Pancreas (tissue), 10 donors: ENCODE measurements at regions not wholly inside any gene's neighbourhood (a gene's known extent, or its start where the extent isn't known, plus 50 kb on each side); places are given as distances from the start of the nearest gene placed in this dataset.

ENCODE experiments used
- ATAC-seq, 4 donors: fragments of 200-7000 bp; cut with Tn5 transposase; one replicate each; pipeline versions ENCODE4 v1.8.0 to v1.9.1; 2020; ENCODE audit warnings: mild to moderate bottlenecking in 4 of 4, moderate library complexity in 4 of 4
- DNase-seq, 6 donors: peaks; one replicate each; pipeline ENCODE4 v3.0.0-alpha.2; 2020
- FAIRE-seq: peaks from 2 replicates; lab custom pipeline; 2012; peaks lifted over from hg19 to GRCh38; lab: Jason Lieb, UNC
- H3K27ac ChIP-seq, 4 donors: fragments of 200-600 bp; sonication (generic); 1 replicate in 3 of 4; 2 replicates in 1 of 4; pipeline versions ENCODE4 v1.5.0 to v1.8.0; 2020
- H3K27me3 ChIP-seq, 4 donors: fragments of 200-600 bp; one replicate each; pipeline ENCODE4 v1.8.0; 2021
- H3K36me3 ChIP-seq, 3 donors: fragments of 200-600 bp; sonication (generic) in 1 of 3; one replicate each; pipeline versions ENCODE4 v1.5.0 to v1.8.0; 2020 to 2021
- H3K4me1 ChIP-seq, 3 donors: fragments of 200-600 bp; one replicate each; pipeline ENCODE4 v1.8.0; 2021
- H3K4me3 ChIP-seq, 4 donors: fragments of 200-600 bp; sonication (generic) in 2 of 4; one replicate each; pipeline versions ENCODE4 v1.5.0 to v1.8.0; 2020 to 2021
- H3K9me3 ChIP-seq, 4 donors: fragments of 200-600 bp; one replicate each; pipeline ENCODE4 v1.8.0; 2021
- WGBS, 2 donors: extraction: QIAGEN DNeasy Blood & Tissue Kit; methylation state at CpG; one replicate each; pipeline ENCODE4 v1.1.7; 2013; 5-methylcytosine and 5-hydroxymethylcytosine counted together
- intact Hi-C, 3 donors: fragments of 100-400 bp; cut with DNase I; formaldehyde crosslinking; loops; one replicate each; pipeline versions ENCODE4 v1.11.1 to v1.14.2; 2022
- TF ChIP-seq, protein P1 (sequence below), 4 donors: fragments of 200-600 bp; sonication (generic) in 3 of 4; IDR thresholded peaks; one replicate each; pipeline versions ENCODE4 v1.5.0 to v1.8.0; 2021; ENCODE audit warnings: antibody characterized with exemption in 4 of 4
- donor health status: healthy with polysubstance abuse.
- donor health status: DM: no; HTN: no; CAD: no; lungs with moderate emphysema.
- donor health status: DM: no; HTN: no; CAD: no.
- donor health status: control.
- donor health status: control.
- donor health status: Bipolar disorder and iron deficiency.
- donor health status: DM: yes; HTN: yes; CAD: no.
- donor health status: DM: no; HTN: no; CAD: no.
- donor health status: DM: no; HTN: no; CAD: no.
- donor health status: DM: yes; HTN: yes; CAD: no.

- Histone ChIP-seq H3K27me3 (no peaks in the 10 kb centered on the region), H3K4me3 (no peak overlapping the region), H3K27ac (no peak overlapping the region), H3K4me1 (no peaks in the 10 kb centered on the region), H3K9me3 (no peaks in the 10 kb centered on the region), H3K36me3 (no peaks in the 10 kb centered on the region)
- ATAC-seq (no peak), DNase-seq (no peak), FAIRE-seq (no peak)
- TF ChIP-seq, protein P1, sequence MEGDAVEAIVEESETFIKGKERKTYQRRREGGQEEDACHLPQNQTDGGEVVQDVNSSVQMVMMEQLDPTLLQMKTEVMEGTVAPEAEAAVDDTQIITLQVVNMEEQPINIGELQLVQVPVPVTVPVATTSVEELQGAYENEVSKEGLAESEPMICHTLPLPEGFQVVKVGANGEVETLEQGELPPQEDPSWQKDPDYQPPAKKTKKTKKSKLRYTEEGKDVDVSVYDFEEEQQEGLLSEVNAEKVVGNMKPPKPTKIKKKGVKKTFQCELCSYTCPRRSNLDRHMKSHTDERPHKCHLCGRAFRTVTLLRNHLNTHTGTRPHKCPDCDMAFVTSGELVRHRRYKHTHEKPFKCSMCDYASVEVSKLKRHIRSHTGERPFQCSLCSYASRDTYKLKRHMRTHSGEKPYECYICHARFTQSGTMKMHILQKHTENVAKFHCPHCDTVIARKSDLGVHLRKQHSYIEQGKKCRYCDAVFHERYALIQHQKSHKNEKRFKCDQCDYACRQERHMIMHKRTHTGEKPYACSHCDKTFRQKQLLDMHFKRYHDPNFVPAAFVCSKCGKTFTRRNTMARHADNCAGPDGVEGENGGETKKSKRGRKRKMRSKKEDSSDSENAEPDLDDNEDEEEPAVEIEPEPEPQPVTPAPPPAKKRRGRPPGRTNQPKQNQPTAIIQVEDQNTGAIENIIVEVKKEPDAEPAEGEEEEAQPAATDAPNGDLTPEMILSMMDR (IDR thresholded peaks at IDR 0.05), result no peak
- WGBS, 2 donors, result 84 to 88% methylated on average over 10 of the region's 10 CpGs
- intact Hi-C loops, result no loop called here
These were observed 194.9 kb upstream of the ZNF608 start for GRCh38 chr5:124941051-124942049.

DNA sequence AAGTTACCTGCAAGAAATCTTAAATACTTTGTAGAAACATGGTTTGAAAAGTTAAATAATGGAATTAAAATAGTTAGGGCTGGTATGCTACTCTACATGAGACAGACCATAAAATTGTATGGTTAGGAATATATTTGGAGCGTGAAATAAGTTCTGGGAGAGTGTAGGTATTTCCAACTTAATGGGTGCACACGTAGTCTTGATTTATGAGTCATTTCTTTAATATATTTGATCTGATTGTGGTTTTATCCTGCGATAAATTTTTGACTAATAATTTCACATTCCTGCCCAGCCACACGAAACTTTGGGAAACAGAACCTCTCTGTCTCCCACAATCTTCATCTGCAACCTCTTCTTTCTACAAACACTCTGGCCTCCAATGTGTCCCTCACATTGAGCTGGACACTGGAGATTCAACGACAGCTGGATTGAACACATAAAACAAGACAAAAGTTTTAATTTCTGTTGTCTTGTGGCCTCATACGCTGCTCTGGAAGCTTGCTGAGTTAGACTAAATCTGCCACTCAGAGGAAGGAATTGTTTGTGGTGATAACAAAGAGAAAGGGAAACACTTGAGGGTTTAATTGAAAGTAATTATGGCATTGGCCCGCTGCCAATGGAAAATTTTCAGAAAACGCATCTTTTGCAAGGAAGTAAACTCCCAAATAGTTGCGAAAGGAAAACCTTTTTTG is 201.8 kb upstream of the ZNF608 start:
- intact Hi-C loops, result no loop called here
- WGBS, 2 donors, result 61 to 64% methylated on average over 9 of the region's 9 CpGs
- TF ChIP-seq, protein P1 (IDR thresholded peaks at IDR 0.05), result no peak
- no peak overlapping the region for H3K27ac ChIP-seq
- DNase-seq (no peak), FAIRE-seq (no peak), ATAC-seq (peak in 1 of 4 donors; percentile 23)
- no peak overlapping the region for H3K4me3 ChIP-seq
- no peaks in the 10 kb centered on the region for H3K9me3 ChIP-seq
- H3K27me3 ChIP-seq, result no peaks in the 10 kb centered on the region
- no peaks in the 10 kb centered on the region for H3K36me3 ChIP-seq
- H3K4me1 ChIP-seq, result no peaks in the 10 kb centered on the region

GRCh38 chr5:124948754-124949275 is 202.4 kb upstream of the ZNF608 start:
- ATAC-seq, result no peak
- 80 to 88% methylated on average over 4 of the region's 4 CpGs for WGBS, 2 donors
- DNase-seq, result no peak
- intact Hi-C loops, result no loop called here
- FAIRE-seq, result no peak
- Histone ChIP-seq H3K27ac (no peak overlapping the region), H3K4me1 (no peaks in the 10 kb centered on the region), H3K4me3 (no peak overlapping the region), H3K27me3 (no peaks in the 10 kb centered on the region), H3K9me3 (no peaks in the 10 kb centered on the region), H3K36me3 (no peaks in the 10 kb centered on the region)
- TF ChIP-seq, protein P1 (IDR thresholded peaks at IDR 0.05), result no peak

DNA sequence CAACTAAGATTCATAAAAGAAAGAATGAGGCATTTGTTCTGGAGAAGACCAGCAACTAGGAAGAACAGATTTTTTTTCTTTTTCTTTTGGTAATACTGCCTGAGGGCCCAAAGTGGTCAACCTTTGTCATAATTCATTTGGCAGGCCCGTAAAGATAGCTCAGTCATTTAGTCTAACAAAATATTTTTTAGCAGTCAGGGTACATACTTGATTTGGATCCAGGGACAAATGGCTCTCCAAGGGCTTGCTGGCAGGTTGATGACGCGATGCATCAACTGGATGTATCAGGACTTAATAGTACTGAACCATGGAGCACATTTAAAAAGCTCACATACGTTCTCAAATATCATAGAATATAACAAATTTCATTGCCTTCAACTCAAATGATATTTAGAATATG is 203.4 kb upstream of the ZNF608 start:
- intact Hi-C loops, result no loop called here
- TF ChIP-seq, protein P1 (IDR thresholded peaks at IDR 0.05), result no peak
- ATAC-seq (no peak), DNase-seq (no peak), FAIRE-seq (no peak)
- no peaks in the 10 kb centered on the region for H3K36me3 ChIP-seq
- no peak overlapping the region for H3K27ac ChIP-seq
- H3K27me3 ChIP-seq, result no peaks in the 10 kb centered on the region
- no peaks in the 10 kb centered on the region for H3K9me3 ChIP-seq
- WGBS, 2 donors, result 79 to 81% methylated on average over 4 of the region's 4 CpGs
- H3K4me3 ChIP-seq, result no peak overlapping the region
- no peaks in the 10 kb centered on the region for H3K4me1 ChIP-seq
